Calu3 (cell line): ENCODE measurements at regions not wholly inside any gene's neighbourhood (a gene's known extent, or its start where the extent isn't known, plus 50 kb on each side); places are given as distances from the start of the nearest gene placed in this dataset.
"Not testable (repeated sequence)": the region's sequence is repeated elsewhere in the genome, so short reads cannot be mapped to it uniquely, and the experiment has no call there.

Source experiments
- BruUV-seq: library from RNA; stranded (reverse); fragments of 400-500 nt; replicated peaks from 2 replicates; lab custom pipeline; 2021; lab: Mats Ljungman, UMichigan
- CTCF ChIA-PET: fragments of 300-600 bp; sonication (Branson Sonifier 250); formaldehyde crosslinking; loops from one replicate; lab custom pipeline; 2022; ENCODE audit warnings: antibody characterized with exemption; lab: Charles Lee
- DNase-seq: peaks from one replicate; pipeline ENCODE4 v3.0.0; 2022
- H3K27ac Mint-ChIP-seq: one replicate; pipeline ENCODE4 v1.8.0; 2022; ENCODE audit warnings: mixed read lengths; ENCODE audit not compliant: unreplicated experiment
- H3K27me3 Mint-ChIP-seq: one replicate; pipeline ENCODE4 v1.8.0; 2022; ENCODE audit warnings: mixed read lengths; ENCODE audit not compliant: unreplicated experiment
- H3K36me3 Mint-ChIP-seq: one replicate; pipeline ENCODE4 v1.8.0; 2022; ENCODE audit warnings: mild to moderate bottlenecking, moderate library complexity, mixed read lengths; ENCODE audit not compliant: insufficient read depth, unreplicated experiment
- H3K4me1 Mint-ChIP-seq: one replicate; pipeline ENCODE4 v1.8.0; 2022; ENCODE audit warnings: mild to moderate bottlenecking, low read depth, mixed read lengths; ENCODE audit not compliant: unreplicated experiment
- H3K4me3 Mint-ChIP-seq: one replicate; pipeline ENCODE4 v1.8.0; 2022; ENCODE audit warnings: mild to moderate bottlenecking, low read depth, moderate library complexity, mixed read lengths; ENCODE audit not compliant: unreplicated experiment
- H3K9me3 Mint-ChIP-seq: one replicate; pipeline ENCODE4 v1.8.0; 2022; ENCODE audit warnings: low read depth, mixed read lengths; ENCODE audit not compliant: unreplicated experiment
- intact Hi-C: fragments of 100-400 bp; cut with micrococcal nuclease; formaldehyde crosslinking; loops from one replicate; pipeline ENCODE4 v1.10.0; 2022; ENCODE audit not compliant: unreplicated experiment

DNA sequence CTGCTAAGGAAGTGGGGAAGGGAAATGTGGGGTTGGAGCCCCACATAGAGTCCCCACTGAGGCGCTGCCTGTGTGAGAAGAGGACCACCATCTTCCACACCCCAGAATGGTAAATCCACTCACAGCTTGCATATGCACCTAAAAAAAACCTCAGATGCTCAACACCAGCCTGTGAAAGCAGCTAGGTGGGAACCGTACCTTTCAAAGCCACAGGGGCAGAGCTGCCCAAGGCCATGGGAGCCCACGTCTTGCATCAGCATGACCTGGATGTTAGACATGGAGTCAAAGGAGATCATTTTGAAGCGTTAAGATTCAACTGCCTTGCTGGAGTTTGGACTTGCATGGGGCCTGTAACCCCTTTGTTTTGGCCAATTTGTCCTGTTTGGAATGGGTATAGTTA, 658.9 kb upstream of the TPTE start:
- H3K27me3 Mint-ChIP-seq, H3K9me3 Mint-ChIP-seq, BruUV-seq, H3K36me3 Mint-ChIP-seq, H3K4me1 Mint-ChIP-seq, intact Hi-C loops, DNase-seq, CTCF ChIA-PET, H3K27ac Mint-ChIP-seq, H3K4me3 Mint-ChIP-seq: not testable (repeated sequence)

DNA sequence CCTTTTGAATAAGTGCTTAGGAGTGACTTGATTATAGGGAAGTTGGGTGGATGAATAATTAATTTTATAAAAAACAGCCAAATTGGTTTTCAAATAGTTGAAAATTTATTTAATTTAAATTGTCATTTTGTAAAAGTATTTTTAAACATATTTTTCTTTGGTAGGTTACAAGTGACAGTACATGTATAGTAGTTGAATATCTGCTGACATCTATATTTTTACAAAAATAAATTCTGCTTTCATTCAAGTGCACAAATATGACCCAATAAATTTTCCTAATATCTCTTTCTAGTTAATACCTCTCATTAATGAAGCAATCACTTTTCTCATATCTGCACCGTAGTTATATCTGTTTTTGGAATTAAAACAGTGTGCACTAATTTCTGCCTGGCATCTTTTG, 653.6 kb upstream of the TPTE start:
- H3K27me3 Mint-ChIP-seq, H3K4me1 Mint-ChIP-seq, DNase-seq, H3K4me3 Mint-ChIP-seq, H3K36me3 Mint-ChIP-seq, BruUV-seq, H3K9me3 Mint-ChIP-seq, intact Hi-C loops, H3K27ac Mint-ChIP-seq, CTCF ChIA-PET: not testable (repeated sequence)

DNA sequence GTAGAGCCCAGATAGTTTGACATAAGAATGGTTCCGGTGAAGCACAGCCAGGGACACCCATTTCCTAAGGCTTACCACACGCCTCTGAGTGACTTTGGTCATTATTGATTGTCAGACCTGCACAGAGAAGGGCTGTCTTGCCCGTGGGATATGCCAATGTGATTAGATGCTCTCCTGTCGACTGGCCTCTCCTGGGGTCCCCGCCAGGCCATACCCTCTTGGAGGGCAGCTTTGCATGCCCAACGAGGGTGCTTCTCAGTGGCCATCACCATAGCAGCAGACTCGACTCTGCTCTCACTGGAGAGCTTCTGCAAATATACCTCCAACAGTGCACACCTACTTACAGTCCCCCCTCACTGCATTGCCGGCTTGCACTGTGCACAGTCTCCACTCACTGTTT, 648.3 kb upstream of the TPTE start:
- H3K9me3 Mint-ChIP-seq, DNase-seq, CTCF ChIA-PET, H3K27me3 Mint-ChIP-seq, H3K36me3 Mint-ChIP-seq, intact Hi-C loops, H3K4me3 Mint-ChIP-seq, BruUV-seq, H3K27ac Mint-ChIP-seq, H3K4me1 Mint-ChIP-seq: not testable (repeated sequence)

DNA sequence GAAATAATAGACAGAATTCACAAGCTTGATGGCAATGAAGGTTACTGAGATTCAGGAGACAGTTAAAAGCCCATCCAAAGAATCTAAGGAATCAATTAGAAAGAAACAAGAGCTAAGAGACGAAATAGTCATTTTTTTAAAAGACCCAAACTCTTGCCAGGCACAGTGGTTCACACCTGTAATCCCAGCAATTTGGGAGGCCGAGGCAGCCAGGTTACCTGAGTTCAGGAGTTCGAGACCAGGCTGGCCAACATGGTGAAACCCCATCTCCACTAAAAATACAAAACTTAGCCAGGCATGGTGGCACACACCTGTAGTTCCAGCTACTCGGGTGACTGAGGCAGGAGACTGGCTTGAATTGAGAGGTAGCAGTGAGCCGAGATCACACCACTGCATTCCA, 647.2 kb upstream of the TPTE start:
- H3K36me3 Mint-ChIP-seq, H3K4me1 Mint-ChIP-seq, H3K27ac Mint-ChIP-seq, intact Hi-C loops, BruUV-seq, H3K27me3 Mint-ChIP-seq, H3K4me3 Mint-ChIP-seq, H3K9me3 Mint-ChIP-seq, DNase-seq, CTCF ChIA-PET: not testable (repeated sequence)

DNA sequence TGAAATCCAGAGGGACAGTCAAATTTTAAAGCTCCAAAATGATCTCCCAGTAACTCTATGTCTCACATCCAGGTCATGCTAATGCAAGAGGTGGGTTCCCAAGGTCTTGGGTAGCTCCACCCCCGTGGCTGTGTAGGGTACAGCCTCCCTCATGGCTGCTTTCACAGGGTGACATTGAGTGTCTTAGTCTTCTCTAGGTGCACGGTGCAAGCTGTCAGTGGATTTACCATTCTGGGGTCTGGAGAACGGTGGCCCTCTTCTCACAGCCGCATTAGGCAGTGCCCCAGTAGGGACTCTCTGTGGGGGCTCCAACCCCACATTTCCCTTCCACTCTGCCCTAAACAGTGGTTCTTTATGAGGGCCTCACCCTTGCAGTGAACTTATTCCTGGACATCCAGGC, 640.0 kb upstream of the TPTE start:
- DNase-seq, CTCF ChIA-PET, H3K4me1 Mint-ChIP-seq, H3K9me3 Mint-ChIP-seq, BruUV-seq, intact Hi-C loops, H3K27me3 Mint-ChIP-seq, H3K27ac Mint-ChIP-seq, H3K4me3 Mint-ChIP-seq, H3K36me3 Mint-ChIP-seq: not testable (repeated sequence)

DNA sequence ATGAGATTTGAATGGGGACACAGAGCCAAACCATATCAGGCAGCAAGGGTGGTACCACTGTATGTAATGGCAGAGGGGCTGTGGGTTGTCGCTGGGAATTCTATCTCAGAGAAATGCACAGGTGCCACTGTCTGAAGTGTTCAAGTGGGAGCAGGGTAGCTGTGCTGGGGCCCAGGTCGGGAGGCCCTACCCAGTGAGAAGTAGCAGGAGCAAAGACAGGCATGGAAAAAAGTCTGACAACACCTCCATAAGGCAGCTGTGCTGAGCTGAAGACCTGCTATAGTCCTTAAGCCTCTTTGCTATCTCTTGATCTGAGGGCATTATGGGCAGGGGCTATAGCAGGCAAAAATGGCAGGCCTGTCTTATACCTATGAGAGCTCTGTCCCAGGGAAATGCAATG, 638.3 kb upstream of the TPTE start:
- H3K9me3 Mint-ChIP-seq, H3K27me3 Mint-ChIP-seq, H3K4me3 Mint-ChIP-seq, CTCF ChIA-PET, H3K36me3 Mint-ChIP-seq, intact Hi-C loops, DNase-seq, H3K27ac Mint-ChIP-seq, H3K4me1 Mint-ChIP-seq, BruUV-seq: not testable (repeated sequence)

DNA sequence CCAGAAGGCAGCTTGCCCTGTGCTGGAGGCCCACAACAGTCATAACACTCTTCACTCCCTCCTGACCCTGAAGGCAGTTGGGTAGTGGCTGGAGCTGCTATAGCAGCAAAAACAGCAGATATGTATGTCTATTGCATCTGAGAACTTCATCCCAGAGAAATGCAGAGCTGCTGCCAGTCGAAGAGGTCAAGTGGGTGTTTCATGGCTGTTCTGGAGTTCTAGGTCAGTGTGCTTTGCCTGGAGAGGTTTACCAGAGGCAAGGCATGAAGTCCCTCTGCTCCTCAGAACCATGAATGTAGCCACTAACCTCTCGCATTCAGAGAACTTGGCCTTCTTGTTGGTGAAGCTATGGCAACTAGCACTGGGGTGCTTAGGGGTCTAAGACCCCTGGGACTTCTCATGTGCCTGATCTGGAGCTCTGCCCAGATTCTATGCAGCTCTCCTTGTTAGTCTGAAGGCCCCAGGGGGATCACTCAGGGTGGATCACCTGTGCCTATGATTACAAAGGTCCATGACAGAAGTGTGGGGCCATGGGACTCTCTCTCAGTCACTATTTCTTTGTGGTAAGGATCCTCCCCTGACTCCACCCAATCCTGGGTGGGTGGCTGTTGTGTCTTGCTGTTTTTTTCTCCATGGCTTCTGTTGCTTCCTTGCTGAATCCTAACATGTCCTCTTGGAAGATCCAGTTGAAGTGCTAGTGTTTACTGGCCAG, 637.7 kb upstream of the TPTE start:
- H3K36me3 Mint-ChIP-seq, intact Hi-C loops, CTCF ChIA-PET, H3K9me3 Mint-ChIP-seq, BruUV-seq, H3K4me1 Mint-ChIP-seq, H3K27me3 Mint-ChIP-seq, H3K4me3 Mint-ChIP-seq, DNase-seq, H3K27ac Mint-ChIP-seq: not testable (repeated sequence)

DNA sequence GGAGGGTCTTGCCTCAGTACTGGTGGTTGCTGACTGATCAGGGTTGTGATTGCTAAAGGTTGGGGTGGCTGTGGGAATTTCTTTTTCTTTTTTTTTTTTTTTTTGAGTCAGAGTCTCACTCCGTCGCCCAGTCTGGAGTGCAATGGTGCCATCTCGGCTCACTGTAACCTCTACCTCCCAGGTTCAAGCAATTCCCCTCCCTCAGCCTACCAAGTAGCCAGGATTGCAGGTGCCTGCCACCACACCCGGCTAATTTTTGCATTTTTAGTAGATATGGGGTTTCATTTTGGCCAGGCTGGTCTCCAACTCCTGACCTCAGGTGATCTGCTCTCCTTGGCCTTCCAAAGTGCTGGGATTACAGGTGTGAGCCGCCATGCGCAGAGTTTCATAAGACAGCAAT, 632.9 kb upstream of the TPTE start:
- intact Hi-C loops, H3K27ac Mint-ChIP-seq, H3K9me3 Mint-ChIP-seq, H3K4me1 Mint-ChIP-seq, CTCF ChIA-PET, DNase-seq, H3K27me3 Mint-ChIP-seq, BruUV-seq, H3K36me3 Mint-ChIP-seq, H3K4me3 Mint-ChIP-seq: not testable (repeated sequence)

DNA sequence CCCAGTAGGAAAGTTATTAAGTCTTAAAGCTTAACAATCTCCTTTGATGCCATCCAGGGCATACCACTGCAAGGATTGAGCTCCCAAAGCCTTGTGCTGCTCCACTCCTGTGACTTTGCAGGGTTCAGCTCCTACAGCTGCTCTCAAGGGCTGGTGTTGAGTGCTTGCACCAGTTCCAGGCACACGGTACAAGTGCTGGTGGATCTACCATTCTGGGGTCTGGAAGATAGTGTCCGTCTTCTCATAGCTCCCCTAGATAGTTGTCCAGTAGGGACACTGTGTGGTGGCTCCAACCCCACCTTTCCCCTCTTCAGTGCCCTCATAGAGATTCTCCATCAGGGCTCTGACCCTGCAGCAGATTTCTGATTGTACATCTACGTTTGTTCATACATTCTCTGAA, 617.8 kb upstream of the TPTE start:
- H3K4me1 Mint-ChIP-seq, H3K27me3 Mint-ChIP-seq, H3K27ac Mint-ChIP-seq, DNase-seq, intact Hi-C loops, BruUV-seq, CTCF ChIA-PET, H3K36me3 Mint-ChIP-seq, H3K9me3 Mint-ChIP-seq, H3K4me3 Mint-ChIP-seq: not testable (repeated sequence)

DNA sequence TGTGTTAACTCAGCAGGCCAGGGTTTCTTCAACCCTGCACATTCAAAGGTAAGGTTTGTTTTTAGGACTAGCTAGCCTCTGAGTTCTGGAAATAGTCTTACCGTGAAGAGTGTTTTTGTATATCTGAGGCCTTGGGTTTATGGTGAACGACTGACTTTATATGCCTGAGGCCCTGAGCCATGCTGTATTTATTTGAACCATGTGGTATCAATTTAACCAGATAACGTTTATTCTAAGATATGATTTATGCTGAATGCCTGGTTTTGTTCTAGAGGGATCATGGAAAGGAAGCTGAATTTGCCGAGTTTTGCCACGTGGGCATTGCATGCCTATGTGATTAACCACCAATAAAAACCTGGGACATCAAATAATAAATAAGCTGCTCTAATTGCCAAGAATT, 607.2 kb upstream of the TPTE start:
- CTCF ChIA-PET = not testable (repeated sequence)

More for the DNA sequence above, 607.2 kb upstream of the TPTE start:
- H3K36me3 Mint-ChIP-seq, BruUV-seq, H3K27me3 Mint-ChIP-seq, H3K27ac Mint-ChIP-seq, H3K4me1 Mint-ChIP-seq, H3K4me3 Mint-ChIP-seq, intact Hi-C loops, H3K9me3 Mint-ChIP-seq, DNase-seq: not testable (repeated sequence)
